Superior temporal gyrus (tissue), 1 donor: ENCODE measurements at regions not wholly inside any gene's neighbourhood (a gene's known extent, or its start where the extent isn't known, plus 50 kb on each side); places are given as distances from the start of the nearest gene placed in this dataset.

ENCODE experiments used
- DNase-seq: peaks from one replicate; pipeline ENCODE4 v3.0.0-alpha.2; 2016; ENCODE audit errors: extremely low spot score

- no peak for DNase-seq
Measured at GRCh38 chr1:104699433-104699832, 949.7 kb downstream of the AMY1C start.

- no peak for DNase-seq
Measured at GRCh38 chr1:104702731-104703130, 953.0 kb downstream of the AMY1C start.

GRCh38 chr1:104706631-104707147 is 957.0 kb downstream of the AMY1C start:
- no peak for DNase-seq

GRCh38 chr1:104718752-104719151 is 969.1 kb downstream of the AMY1C start:
- no peak for DNase-seq

GRCh38 chr1:104720741-104721140 is 971.0 kb downstream of the AMY1C start:
- DNase-seq: no peak

- no peak for DNase-seq
Measured at GRCh38 chr1:104726917-104727316, 977.2 kb downstream of the AMY1C start.

GRCh38 chr1:104733866-104734265 is 984.2 kb downstream of the AMY1C start:
- no peak for DNase-seq

- DNase-seq: no peak
Measured at GRCh38 chr1:104745875-104746274, 996.2 kb downstream of the AMY1C start.

- DNase-seq: no peak
Measured at GRCh38 chr1:104746994-104747393, 997.3 kb downstream of the AMY1C start.

- no peak for DNase-seq
Measured at GRCh38 chr1:104760017-104760416, 1010.3 kb downstream of the AMY1C start.

GRCh38 chr1:104761961-104762570 is 1012.4 kb downstream of the AMY1C start:
- no peak for DNase-seq

- DNase-seq: no peak
Measured at GRCh38 chr1:104765085-104765484, 1015.4 kb downstream of the AMY1C start.

- DNase-seq: no peak
Measured at GRCh38 chr1:104768466-104768865, 1018.8 kb downstream of the AMY1C start.

- peak; percentile 77 for DNase-seq
Measured at GRCh38 chr1:104780470-104781078, 1030.9 kb downstream of the AMY1C start.

GRCh38 chr1:104785575-104786187 is 1036.0 kb downstream of the AMY1C start:
- DNase-seq: no peak

- DNase-seq: no peak
Measured at GRCh38 chr1:104787866-104788510, 1038.3 kb downstream of the AMY1C start.

- no peak for DNase-seq
Measured at GRCh38 chr1:104791030-104791429, 1041.3 kb downstream of the AMY1C start.

- DNase-seq: no peak
Measured at GRCh38 chr1:104794035-104794434, 1044.3 kb downstream of the AMY1C start.

- DNase-seq: no peak
Measured at GRCh38 chr1:104795931-104796330, 1046.2 kb downstream of the AMY1C start.

GRCh38 chr1:104797982-104798381 is 1048.3 kb downstream of the AMY1C start:
- no peak for DNase-seq

GRCh38 chr1:104801344-104801743 is 1051.6 kb downstream of the AMY1C start:
- no peak for DNase-seq

GRCh38 chr1:104804147-104804546 is 1054.4 kb downstream of the AMY1C start:
- no peak for DNase-seq

GRCh38 chr1:104807590-104807989 is 1057.9 kb downstream of the AMY1C start:
- DNase-seq: no peak
